ENCODE measurements at regions not wholly inside any gene's neighbourhood (a gene's known extent, or its start where the extent isn't known, plus 50 kb on each side); places are given as distances from the start of the nearest gene placed in this dataset.
A peak's percentile ranks its signal among the peaks of the same experiment; 100 is the strongest.

- H3K36me3 Mint-ChIP-seq = peaks cover 0 to 13% (median 6%) of the 10 kb centered on the region in 3 donors
- POLR2A ChIA-PET = no interaction called here
- H3K27me3 Mint-ChIP-seq = no peaks in the 10 kb centered on the region
- ATAC-seq = no peak
- peaks cover 0 to 2% (median 0%) of the 10 kb centered on the region in 4 donors for H3K4me1 Mint-ChIP-seq
- H3K4me3 Mint-ChIP-seq = no peak overlapping the region
- H3K27ac Mint-ChIP-seq = no peak overlapping the region
- DNase-seq = no peak
- H3K9me3 Mint-ChIP-seq = peaks cover 0 to 16% (median 7%) of the 10 kb centered on the region in 9 donors
Measured at GRCh38 chr11:128208329-128209137, 378.8 kb downstream of the ETS1 start.

GRCh38 chr11:128207861-128208321 lies 379.5 kb downstream of the ETS1 start:
- DNase-seq (no peak), ATAC-seq (no peak)
- POLR2A ChIA-PET = no interaction called here
- peaks cover 0 to 2% (median 0%) of the 10 kb centered on the region in 4 donors for H3K4me1 Mint-ChIP-seq
- H3K27ac Mint-ChIP-seq = no peak overlapping the region
- H3K9me3 Mint-ChIP-seq = peaks cover 0 to 16% (median 7%) of the 10 kb centered on the region in 9 donors
- peaks cover 0 to 13% (median 6%) of the 10 kb centered on the region in 3 donors for H3K36me3 Mint-ChIP-seq
- H3K4me3 Mint-ChIP-seq = no peak overlapping the region
- H3K27me3 Mint-ChIP-seq = no peaks in the 10 kb centered on the region

GRCh38 chr11:128206461-128206860 lies 380.9 kb downstream of the ETS1 start:
- Mint-ChIP-seq H3K4me3 (no peak overlapping the region), H3K27ac (no peak overlapping the region), H3K27me3 (no peaks in the 10 kb centered on the region), H3K9me3 (peaks cover 0 to 16% (median 7%) of the 10 kb centered on the region in 9 donors), H3K36me3 (peaks cover 0 to 13% (median 6%) of the 10 kb centered on the region in 3 donors), H3K4me1 (peaks cover 0 to 3% (median 1%) of the 10 kb centered on the region in 4 donors)
- no peak for DNase-seq
- POLR2A ChIA-PET = interaction anchor here (0.7 kb wide), 1 partner anchor 76 kb away, joined by 3 read pairs; no protein-coding TSS in a partner anchor
- ATAC-seq = no peak

GRCh38 chr11:128205796-128206195 lies 381.6 kb downstream of the ETS1 start:
- Mint-ChIP-seq H3K4me1 (peaks cover 0 to 5% (median 1%) of the 10 kb centered on the region in 4 donors), H3K9me3 (peaks cover 0 to 16% (median 7%) of the 10 kb centered on the region in 9 donors), H3K27me3 (no peaks in the 10 kb centered on the region), H3K36me3 (peaks cover 0 to 13% (median 6%) of the 10 kb centered on the region in 3 donors), H3K27ac (no peak overlapping the region), H3K4me3 (no peak overlapping the region)
- DNase-seq = no peak
- POLR2A ChIA-PET = interaction anchor here (0.7 kb wide), 1 partner anchor 77 kb away, joined by 3 read pairs; no protein-coding TSS in a partner anchor
- ATAC-seq = no peak

- no peaks in the 10 kb centered on the region for H3K27me3 Mint-ChIP-seq
- peaks cover 0 to 13% (median 6%) of the 10 kb centered on the region in 3 donors for H3K36me3 Mint-ChIP-seq
- DNase-seq (no peak), ATAC-seq (no peak)
- H3K4me1 Mint-ChIP-seq = peaks cover 0 to 14% (median 1%) of the 10 kb centered on the region in 4 donors
- no peak overlapping the region for H3K27ac Mint-ChIP-seq
- POLR2A ChIA-PET = no interaction called here
- peaks cover 0 to 16% (median 7%) of the 10 kb centered on the region in 9 donors for H3K9me3 Mint-ChIP-seq
- H3K4me3 Mint-ChIP-seq = no peak overlapping the region
Measured at GRCh38 chr11:128204898-128205297, 382.5 kb downstream of the ETS1 start.

GRCh38 chr11:128201801-128202200 lies 385.6 kb downstream of the ETS1 start:
- H3K4me1 Mint-ChIP-seq = peaks cover 0 to 17% (median 0%) of the 10 kb centered on the region in 4 donors
- no peak overlapping the region for H3K27ac Mint-ChIP-seq
- POLR2A ChIA-PET = interaction anchor here (0.5 kb wide), 1 partner anchor 429 kb away, joined by 3 read pairs; no protein-coding TSS in a partner anchor
- no peaks in the 10 kb centered on the region for H3K27me3 Mint-ChIP-seq
- H3K9me3 Mint-ChIP-seq = peaks cover 0 to 12% (median 4%) of the 10 kb centered on the region in 9 donors
- no peak overlapping the region for H3K4me3 Mint-ChIP-seq
- peaks cover 0 to 11% (median 4%) of the 10 kb centered on the region in 3 donors for H3K36me3 Mint-ChIP-seq
- DNase-seq = no peak
- no peak for ATAC-seq

- Mint-ChIP-seq H3K4me3 (no peak overlapping the region), H3K9me3 (peaks cover 0 to 4% (median under 1%) of the 10 kb centered on the region in 9 donors), H3K4me1 (peaks cover 0 to 22% (median under 1%) of the 10 kb centered on the region in 4 donors), H3K27me3 (no peaks in the 10 kb centered on the region), H3K27ac (no peak overlapping the region), H3K36me3 (peaks cover 0 to 5% (median under 1%) of the 10 kb centered on the region in 3 donors)
- POLR2A ChIA-PET = no interaction called here
- DNase-seq = no peak
- no peak for ATAC-seq
Measured at GRCh38 chr11:128201009-128201408, 386.3 kb downstream of the ETS1 start.

GRCh38 chr11:128200467-128200866 lies 386.9 kb downstream of the ETS1 start:
- ATAC-seq = no peak
- POLR2A ChIA-PET = no interaction called here
- no peak for DNase-seq
- Mint-ChIP-seq H3K36me3 (no peaks in the 10 kb centered on the region), H3K27me3 (no peaks in the 10 kb centered on the region), H3K4me1 (peaks cover 2 to 26% (median 4%) of the 10 kb centered on the region in 4 donors), H3K9me3 (no peaks in the 10 kb centered on the region), H3K27ac (no peak overlapping the region), H3K4me3 (peak overlapping the region in 1 of 10 donors; percentile 5)

GRCh38 chr11:128198216-128198772 lies 389.1 kb downstream of the ETS1 start:
- ATAC-seq (no peak), DNase-seq (no peak)
- Mint-ChIP-seq H3K27ac (no peak overlapping the region), H3K4me1 (peaks cover 12 to 47% (median 26%) of the 10 kb centered on the region in 4 donors), H3K4me3 (no peak overlapping the region), H3K9me3 (no peaks in the 10 kb centered on the region), H3K27me3 (no peaks in the 10 kb centered on the region), H3K36me3 (no peaks in the 10 kb centered on the region)
- POLR2A ChIA-PET = no interaction called here

GRCh38 chr11:128196235-128196634 lies 391.1 kb downstream of the ETS1 start:
- Mint-ChIP-seq H3K27ac (peak overlapping the region in 1 of 10 donors; percentile 70), H3K36me3 (no peaks in the 10 kb centered on the region), H3K27me3 (no peaks in the 10 kb centered on the region), H3K4me1 (peaks cover 15 to 52% (median 27%) of the 10 kb centered on the region in 4 donors), H3K4me3 (no peak overlapping the region), H3K9me3 (no peaks in the 10 kb centered on the region)
- DNase-seq (no peak), ATAC-seq (no peak)
- POLR2A ChIA-PET = interaction anchor here (1.2 to 1.5 kb wide), 2 partner anchors 102 to 278 kb away, joined by 4 to 9 read pairs; no protein-coding TSS in a partner anchor

- H3K36me3 Mint-ChIP-seq = no peaks in the 10 kb centered on the region
- H3K4me3 Mint-ChIP-seq = peak overlapping the region in 1 of 10 donors; percentile 36
- no peaks in the 10 kb centered on the region for H3K27me3 Mint-ChIP-seq
- H3K4me1 Mint-ChIP-seq = peaks cover 16 to 54% (median 31%) of the 10 kb centered on the region in 4 donors
- POLR2A ChIA-PET = interaction anchor here (0.6 to 1.5 kb wide), 4 partner anchors 102 to 308 kb away, joined by 3 to 9 read pairs (median 4); no protein-coding TSS in a partner anchor
- peak overlapping the region in 2 of 10 donors; percentile 70 to 79 for H3K27ac Mint-ChIP-seq
- H3K9me3 Mint-ChIP-seq = no peaks in the 10 kb centered on the region
- DNase-seq (no peak), ATAC-seq (no peak)
Measured at GRCh38 chr11:128195756-128196155, 391.6 kb downstream of the ETS1 start.

GRCh38 chr11:128195057-128195751 lies 392.2 kb downstream of the ETS1 start:
- H3K4me1 Mint-ChIP-seq = peaks cover 21 to 54% (median 37%) of the 10 kb centered on the region in 4 donors
- H3K27me3 Mint-ChIP-seq = no peaks in the 10 kb centered on the region
- peak overlapping the region; percentile 5 to 70 (median 56) for H3K4me3 Mint-ChIP-seq
- no peaks in the 10 kb centered on the region for H3K36me3 Mint-ChIP-seq
- peak overlapping the region; percentile 27 to 90 (median 76) for H3K27ac Mint-ChIP-seq
- H3K9me3 Mint-ChIP-seq = no peaks in the 10 kb centered on the region
- peak in 9 of 10 donors; percentile 25 to 76 (median 62) for DNase-seq
- POLR2A ChIA-PET = interaction anchor here (0.6 to 1.5 kb wide), 4 partner anchors 103 to 308 kb away, joined by 3 to 9 read pairs (median 4); no protein-coding TSS in a partner anchor
- ATAC-seq = peak; percentile 87 to 90
